Esophagus squamous epithelium (tissue), 4 donors: ENCODE measurements at regions not wholly inside any gene's neighbourhood (a gene's known extent, or its start where the extent isn't known, plus 50 kb on each side); places are given as distances from the start of the nearest gene placed in this dataset.

Experiments
- CTCF ChIP-seq, 6 experiments: fragments of 450-650 bp in 4 of 6; fragments of 200-600 bp in 2 of 6; sonication (generic) in 2 of 6; IDR thresholded peaks; one replicate each; pipeline ENCODE4 v1.5.1; 2016 to 2019; ENCODE audit warnings: antibody characterized with exemption in 6 of 6, mild to moderate bottlenecking in 4 of 6, moderate library complexity in 4 of 6
- POLR2A ChIP-seq, 4 donors: fragments of 450-650 bp; IDR thresholded peaks; one replicate each; pipeline ENCODE4 v1.6.1; 2017; ENCODE audit warnings: antibody characterized with exemption in 4 of 4, mild to moderate bottlenecking in 4 of 4, moderate library complexity in 3 of 4

DNA sequence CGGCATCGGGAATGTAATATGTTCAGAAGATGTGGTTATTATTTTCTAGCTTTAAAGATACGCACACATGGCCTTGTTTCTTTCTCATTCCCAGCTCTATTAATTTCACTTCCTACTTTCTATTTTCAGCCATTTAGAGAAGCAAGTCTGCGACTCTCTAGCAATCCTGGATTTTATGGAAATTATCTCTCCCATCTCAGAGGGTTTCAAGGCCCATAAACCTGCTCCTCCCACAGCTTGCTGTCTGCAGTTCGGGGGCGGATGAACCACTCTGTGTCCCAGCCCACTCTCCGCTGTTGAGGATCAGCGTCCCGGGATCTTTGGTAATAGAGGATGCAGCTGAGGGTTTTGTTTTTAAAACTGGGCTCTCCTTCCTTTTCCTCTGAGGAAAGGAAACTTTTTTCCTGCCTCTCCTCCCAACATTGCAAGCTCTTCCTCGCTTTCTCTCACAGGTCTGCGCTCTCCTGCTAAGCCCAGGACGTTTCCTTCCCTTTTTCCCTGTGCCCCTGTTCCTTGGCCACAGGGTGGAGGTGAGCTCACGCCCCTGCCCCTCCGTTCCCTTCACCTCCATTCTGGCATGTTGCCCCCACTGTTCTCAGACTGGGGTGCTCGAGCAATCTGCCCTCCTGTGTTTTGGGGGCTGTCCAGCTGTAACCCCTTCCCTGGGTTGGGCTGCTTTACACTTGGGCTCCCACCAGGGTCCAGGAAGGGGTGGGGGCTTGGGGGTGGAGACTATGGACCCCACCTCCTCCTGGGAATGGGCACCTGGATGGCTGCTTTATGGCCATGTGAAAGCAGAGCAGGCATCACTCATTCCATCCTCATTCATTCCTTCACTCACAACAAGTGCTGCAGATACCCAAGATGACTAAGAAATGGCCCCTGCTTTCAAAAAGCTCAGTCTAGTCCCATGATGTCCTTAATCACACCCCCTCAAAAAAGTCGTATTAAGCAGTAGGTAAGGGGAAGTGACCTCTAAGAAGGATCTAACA lies 54.9 kb downstream of the ZBTB9 start:
- no peak for TF ChIP-seq CTCF (IDR thresholded peaks at IDR 0.05)
- no peak for TF ChIP-seq POLR2A (IDR thresholded peaks at IDR 0.05)
